MCF 10A (cell line): ENCODE measurements at regions not wholly inside any gene's neighbourhood (a gene's known extent, or its start where the extent isn't known, plus 50 kb on each side); places are given as distances from the start of the nearest gene placed in this dataset.

Source experiments
- BruUV-seq: library from RNA; stranded (reverse); fragments of 400-500 nt; replicated peaks from 2 replicates; lab custom pipeline; 2021; lab: Mats Ljungman, UMichigan
- CTCF ChIA-PET: fragments of 300-600 bp; sonication (Branson Sonifier 250); formaldehyde crosslinking; extraction: SDS; loops from one replicate; lab custom pipeline; 2021; ENCODE audit warnings: antibody characterized with exemption, inconsistent platforms; lab: Yijun Ruan, JAX
- POLR2A ChIA-PET: fragments of 300-600, 350-650 bp; sonication (Branson Sonifier 250); formaldehyde crosslinking; extraction: SDS; loops from one replicate; lab custom pipeline; 2020; ENCODE audit warnings: antibody characterized with exemption, inconsistent platforms; lab: Yijun Ruan, JAX
- DNase-seq: peaks from one replicate; pipeline ENCODE4 v3.0.0-alpha.2; 2018; ENCODE audit not compliant: unreplicated experiment
- H3K27ac Mint-ChIP-seq: one replicate; pipeline ENCODE4 v1.8.0; 2022; ENCODE audit warnings: mild to moderate bottlenecking, low read depth, mixed read lengths; ENCODE audit not compliant: unreplicated experiment
- H3K27me3 Mint-ChIP-seq: one replicate; pipeline ENCODE4 v1.8.0; 2022; ENCODE audit warnings: mixed read lengths; ENCODE audit not compliant: insufficient read depth, unreplicated experiment
- H3K36me3 Mint-ChIP-seq: one replicate; pipeline ENCODE4 v1.8.0; 2022; ENCODE audit warnings: mild to moderate bottlenecking, moderate library complexity, mixed read lengths; ENCODE audit not compliant: insufficient read depth, unreplicated experiment
- H3K4me1 Mint-ChIP-seq: one replicate; pipeline ENCODE4 v1.8.0; 2022; ENCODE audit warnings: mixed read lengths; ENCODE audit not compliant: insufficient read depth, unreplicated experiment
- H3K4me3 Mint-ChIP-seq: one replicate; pipeline ENCODE4 v1.8.0; 2022; ENCODE audit warnings: mild to moderate bottlenecking, moderate library complexity, mixed read lengths; ENCODE audit not compliant: unreplicated experiment
- H3K9me3 Mint-ChIP-seq: one replicate; pipeline ENCODE4 v1.8.0; 2022; ENCODE audit warnings: mixed read lengths; ENCODE audit not compliant: unreplicated experiment
- intact Hi-C: fragments of 100-400 bp; cut with micrococcal nuclease; formaldehyde crosslinking; loops from 2 replicates; pipeline ENCODE4 v1.14.1; 2022
- TF ChIP-seq, protein P1 (sequence below): fragments of 200-600 bp; IDR thresholded peaks from one replicate; pipeline ENCODE4 v1.8.0; 2022; ENCODE audit warnings: antibody characterized with exemption, mild to moderate bottlenecking; ENCODE audit not compliant: unreplicated experiment

DNA sequence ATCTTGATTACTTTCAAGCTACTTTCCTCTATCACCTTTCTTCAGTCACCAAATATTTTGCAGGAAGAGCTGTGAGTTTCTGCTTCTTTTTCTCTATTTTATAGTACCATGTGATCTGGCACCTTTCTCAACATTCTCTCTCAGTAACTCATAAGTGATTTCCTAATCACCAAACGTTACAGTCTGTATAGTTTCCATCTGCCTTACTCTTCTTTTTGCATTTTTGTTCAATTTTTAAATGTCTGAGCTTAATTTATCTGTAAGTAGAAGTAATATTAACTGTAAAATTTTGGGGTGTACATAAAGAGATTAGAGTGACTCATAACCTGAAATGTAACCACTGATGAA, 422.1 kb upstream of the SYT1 start:
- H3K36me3 Mint-ChIP-seq, result no peaks in the 10 kb centered on the region
- peak overlapping the region; percentile 0 for H3K4me3 Mint-ChIP-seq
- CTCF ChIA-PET, result no interaction called here
- intact Hi-C loops, result no loop called here
- H3K4me1 Mint-ChIP-seq, result peaks cover 13% of the 10 kb centered on the region
- peak; percentile 31 for DNase-seq
- no TSS peak for BruUV-seq
- POLR2A ChIA-PET, result interaction anchor here (0.6 to 0.7 kb wide), 2 partner anchors 12 to 1269 kb away, joined by 3 read pairs; no protein-coding TSS in a partner anchor
- TF ChIP-seq, protein P1, sequence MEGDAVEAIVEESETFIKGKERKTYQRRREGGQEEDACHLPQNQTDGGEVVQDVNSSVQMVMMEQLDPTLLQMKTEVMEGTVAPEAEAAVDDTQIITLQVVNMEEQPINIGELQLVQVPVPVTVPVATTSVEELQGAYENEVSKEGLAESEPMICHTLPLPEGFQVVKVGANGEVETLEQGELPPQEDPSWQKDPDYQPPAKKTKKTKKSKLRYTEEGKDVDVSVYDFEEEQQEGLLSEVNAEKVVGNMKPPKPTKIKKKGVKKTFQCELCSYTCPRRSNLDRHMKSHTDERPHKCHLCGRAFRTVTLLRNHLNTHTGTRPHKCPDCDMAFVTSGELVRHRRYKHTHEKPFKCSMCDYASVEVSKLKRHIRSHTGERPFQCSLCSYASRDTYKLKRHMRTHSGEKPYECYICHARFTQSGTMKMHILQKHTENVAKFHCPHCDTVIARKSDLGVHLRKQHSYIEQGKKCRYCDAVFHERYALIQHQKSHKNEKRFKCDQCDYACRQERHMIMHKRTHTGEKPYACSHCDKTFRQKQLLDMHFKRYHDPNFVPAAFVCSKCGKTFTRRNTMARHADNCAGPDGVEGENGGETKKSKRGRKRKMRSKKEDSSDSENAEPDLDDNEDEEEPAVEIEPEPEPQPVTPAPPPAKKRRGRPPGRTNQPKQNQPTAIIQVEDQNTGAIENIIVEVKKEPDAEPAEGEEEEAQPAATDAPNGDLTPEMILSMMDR, result no peak
- H3K27ac Mint-ChIP-seq, result no peak overlapping the region
- H3K9me3 Mint-ChIP-seq, result peaks cover 1% of the 10 kb centered on the region
- H3K27me3 Mint-ChIP-seq, result no peaks in the 10 kb centered on the region

DNA sequence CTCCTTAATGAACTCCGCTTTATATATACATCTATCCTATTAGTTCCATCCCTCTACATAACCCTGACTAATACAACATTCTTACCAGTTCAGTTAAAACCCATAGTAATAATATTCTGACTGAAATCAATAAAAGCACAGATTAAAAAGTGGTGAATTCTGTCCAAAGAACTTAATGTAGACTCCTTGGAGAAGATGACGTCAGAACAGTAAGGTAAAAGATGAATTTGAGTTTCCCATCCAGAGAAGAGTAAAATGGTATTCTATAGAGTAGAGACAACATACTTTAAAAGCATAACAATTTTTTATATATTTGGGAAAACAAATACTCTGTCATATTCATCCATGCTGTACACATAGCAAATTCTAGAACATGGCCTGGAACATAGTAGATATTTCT, 418.0 kb upstream of the SYT1 start:
- ChIA-PET POLR2A (no interaction called here), CTCF (no interaction called here)
- H3K27me3 Mint-ChIP-seq, result no peaks in the 10 kb centered on the region
- no peaks in the 10 kb centered on the region for H3K9me3 Mint-ChIP-seq
- intact Hi-C loops, result no loop called here
- H3K36me3 Mint-ChIP-seq, result no peaks in the 10 kb centered on the region
- no peak overlapping the region for H3K27ac Mint-ChIP-seq
- no peak overlapping the region for H3K4me3 Mint-ChIP-seq
- no TSS peak for BruUV-seq
- peaks cover 10% of the 10 kb centered on the region for H3K4me1 Mint-ChIP-seq
- TF ChIP-seq, protein P1, result no peak
- no peak for DNase-seq

DNA sequence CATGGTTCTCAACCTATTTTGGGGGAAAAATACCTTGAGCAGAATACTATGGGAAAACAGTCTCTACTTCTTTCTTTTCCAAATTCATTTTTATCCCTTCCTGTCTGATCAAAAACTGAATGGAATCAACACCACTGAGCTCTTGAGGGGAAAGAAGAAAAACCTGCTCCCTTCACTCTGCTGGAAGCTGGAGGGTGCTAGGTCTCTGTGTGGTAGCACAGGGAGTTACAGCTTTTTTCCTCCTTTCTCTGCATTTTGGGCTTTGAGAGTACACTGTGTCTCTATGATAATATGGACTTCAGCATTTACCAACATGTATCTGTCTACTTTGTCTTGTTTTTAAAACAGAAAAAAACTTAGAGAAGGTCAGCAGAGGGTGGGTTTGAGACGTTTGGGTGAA, 417.2 kb upstream of the SYT1 start:
- POLR2A ChIA-PET, result interaction anchor here (0.6 kb wide), 1 partner anchor 282 kb away, joined by 3 read pairs; no protein-coding TSS in a partner anchor
- BruUV-seq, result no TSS peak
- CTCF ChIA-PET, result no interaction called here

DNA sequence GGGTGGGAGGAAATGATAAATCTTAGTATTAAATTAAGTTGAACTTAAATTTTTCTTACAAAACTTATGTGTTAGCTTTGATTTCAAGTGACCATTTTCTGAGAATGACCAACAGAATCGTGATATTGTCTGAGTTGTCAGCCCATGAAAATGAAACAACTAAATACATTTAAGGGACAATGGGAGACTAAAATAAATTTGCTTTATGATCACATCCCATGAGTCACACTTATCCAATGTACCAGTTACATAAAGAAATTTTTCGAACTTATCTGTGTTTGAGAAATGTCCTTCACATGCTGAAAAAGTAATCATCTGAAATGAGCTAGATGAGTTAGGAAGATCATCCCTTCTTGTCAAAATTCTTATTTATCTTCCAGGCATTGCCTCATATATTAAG, 415.9 kb upstream of the SYT1 start:
- Mint-ChIP-seq H3K4me3 (no peak overlapping the region), H3K27ac (no peak overlapping the region), H3K4me1 (no peaks in the 10 kb centered on the region), H3K36me3 (no peaks in the 10 kb centered on the region), H3K9me3 (no peaks in the 10 kb centered on the region), H3K27me3 (no peaks in the 10 kb centered on the region)
- intact Hi-C loops, result no loop called here
- no TSS peak for BruUV-seq
- ChIA-PET CTCF (interaction anchor here (1.3 kb wide), 1 partner anchor 22 kb away, joined by 6 read pairs; no protein-coding TSS in a partner anchor), POLR2A (no interaction called here)
- DNase-seq, result no peak
- TF ChIP-seq, protein P1, result no peak

More for the DNA sequence above, 417.2 kb upstream of the SYT1 start:
- intact Hi-C loops, result no loop called here
- H3K4me1 Mint-ChIP-seq, result peaks cover 2% of the 10 kb centered on the region
- no peak overlapping the region for H3K27ac Mint-ChIP-seq
- H3K4me3 Mint-ChIP-seq, result no peak overlapping the region
- TF ChIP-seq, protein P1, result no peak
- no peaks in the 10 kb centered on the region for H3K27me3 Mint-ChIP-seq
- H3K9me3 Mint-ChIP-seq, result no peaks in the 10 kb centered on the region
- H3K36me3 Mint-ChIP-seq, result no peaks in the 10 kb centered on the region
- no peak for DNase-seq
